Stimulated activated CD8-positive, alpha-beta memory T cell treated with anti-CD3 and anti-CD28 coated beads, Interleukin-12 subunit alpha, Interleukin-12 subunit beta, amount 100 ng/mL, for 24 hours (primary cell): ENCODE measurements at regions not wholly inside any gene's neighbourhood (a gene's known extent, or its start where the extent isn't known, plus 50 kb on each side); places are given as distances from the start of the nearest gene placed in this dataset.
"Not testable (repeated sequence)": the region's sequence is repeated elsewhere in the genome, so short reads cannot be mapped to it uniquely, and the experiment has no call there.

Source experiments
- DNase-seq: peaks from one replicate; pipeline ENCODE4 v3.0.0-alpha.2; 2020; ENCODE audit errors: extremely low read depth

DNA sequence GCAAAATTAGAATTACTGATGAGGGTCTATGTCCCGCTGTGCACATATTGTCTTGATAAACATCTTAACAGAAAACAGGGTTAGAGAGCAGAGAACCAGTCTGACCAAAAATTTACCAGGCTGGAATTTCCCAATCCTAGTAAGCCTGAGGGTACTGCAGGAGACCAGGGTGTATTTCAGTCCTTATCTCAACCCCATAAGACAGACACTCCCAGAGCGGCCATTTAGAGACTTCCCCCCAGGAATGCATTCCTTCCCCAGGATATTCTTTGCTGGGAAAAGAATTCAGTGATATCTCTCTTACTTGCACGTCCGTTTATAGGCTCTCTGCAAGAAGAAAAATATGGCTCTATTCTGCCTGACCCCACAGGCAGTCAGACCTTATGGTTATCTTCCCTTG, 101.4 kb upstream of the FAM3C start:
- not testable (repeated sequence) for DNase-seq

DNA sequence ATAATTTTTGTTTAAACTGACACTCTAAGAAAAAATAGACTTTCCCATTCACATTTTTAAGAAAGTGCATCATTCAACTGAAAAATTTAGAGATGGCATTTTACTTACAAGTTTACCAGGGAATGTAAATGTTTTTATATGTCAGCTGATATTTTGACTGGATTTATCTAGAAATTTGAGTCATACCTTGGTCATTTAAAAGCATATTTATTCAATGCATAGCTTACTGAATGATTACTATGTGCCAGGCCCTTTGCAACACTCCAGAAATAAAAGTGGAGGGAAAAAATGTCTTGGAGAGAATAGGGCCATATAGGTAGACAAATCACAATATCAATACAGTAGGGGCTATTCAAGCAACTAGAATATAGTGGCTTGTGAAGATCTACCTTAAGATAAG, 98.4 kb upstream of the FAM3C start:
- no peak for DNase-seq

DNA sequence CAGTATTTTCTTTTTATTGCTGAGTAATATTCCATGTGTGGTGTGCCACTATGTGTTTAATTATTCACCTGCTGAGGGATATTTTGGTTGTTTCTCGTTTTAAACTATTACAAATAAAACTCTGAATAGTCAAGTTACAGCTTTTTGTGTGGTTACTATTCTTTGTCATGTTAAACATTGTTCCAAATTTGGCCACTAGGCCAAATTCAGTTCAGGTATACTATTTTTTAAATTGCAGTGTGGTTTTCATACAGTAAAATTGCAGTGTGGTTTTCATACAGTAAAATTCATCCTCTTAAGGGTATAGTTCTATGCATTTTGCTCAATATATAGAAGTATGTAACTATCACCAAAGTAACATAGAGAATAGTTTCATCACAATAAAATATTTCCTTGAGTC, 97.4 kb upstream of the FAM3C start:
- no peak for DNase-seq

DNA sequence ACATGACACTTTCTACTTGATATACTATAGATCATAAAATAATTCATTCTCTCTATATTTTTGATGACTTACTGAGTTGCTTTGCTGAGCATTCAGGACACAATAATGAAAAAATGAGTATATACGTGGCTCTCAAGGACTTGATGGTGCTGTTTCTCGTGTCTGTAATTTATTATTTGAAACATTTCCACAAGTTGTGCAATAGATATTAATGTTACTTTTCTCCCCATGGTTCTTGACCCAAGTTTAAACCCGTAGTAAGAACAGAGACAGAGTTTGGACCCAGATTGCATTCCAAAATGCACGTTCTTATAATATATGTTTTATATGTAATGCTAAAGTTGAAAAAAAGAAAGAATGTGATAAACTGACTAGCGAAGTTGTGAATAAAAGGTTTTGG, 94.2 kb upstream of the FAM3C start:
- no peak for DNase-seq

DNA sequence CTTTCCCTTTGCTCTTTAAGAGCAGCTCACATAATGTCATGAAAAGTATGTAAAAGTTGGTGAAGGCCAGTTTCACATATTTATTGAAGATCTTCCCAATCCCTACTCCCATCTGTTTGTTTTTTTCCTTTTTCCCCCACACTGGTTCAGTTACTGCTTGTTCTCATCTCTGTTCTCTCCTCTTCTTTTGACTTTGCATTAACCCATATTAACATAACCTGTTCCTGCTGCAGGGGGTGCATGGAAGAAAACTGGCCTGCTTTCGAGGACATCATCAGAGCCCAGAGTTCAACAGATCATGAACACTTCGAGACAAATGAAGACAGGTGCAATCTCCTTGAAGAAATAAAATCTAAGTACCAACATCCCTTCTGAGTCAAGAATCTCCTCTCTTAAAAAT, 93.3 kb upstream of the FAM3C start:
- DNase-seq = no peak

DNA sequence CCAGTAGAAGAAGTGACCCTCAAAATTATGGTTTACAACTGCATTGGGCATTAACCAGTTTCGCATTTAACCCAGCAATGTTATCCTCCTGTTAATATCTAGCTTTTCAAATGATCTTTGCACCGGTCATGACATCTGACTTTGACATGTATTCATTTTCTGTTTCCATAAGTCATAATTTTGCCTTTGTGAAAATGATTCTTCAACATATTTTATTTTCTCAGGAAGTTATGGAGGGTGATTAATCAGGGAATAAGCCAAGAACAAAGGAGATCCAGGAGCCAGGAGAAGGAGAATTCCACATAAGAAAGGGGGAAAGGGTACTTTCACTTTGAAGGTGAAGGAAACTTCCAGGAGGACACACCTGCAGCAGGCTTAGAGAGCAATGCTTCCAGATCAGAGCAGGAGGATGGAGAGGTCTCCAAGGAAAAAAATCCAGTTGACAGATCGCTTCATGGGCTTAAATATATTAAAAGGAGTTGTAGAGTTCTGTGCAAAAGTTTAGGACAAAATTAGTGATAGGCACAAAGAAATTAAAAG, 92.1 kb upstream of the FAM3C start:
- DNase-seq = no peak

DNA sequence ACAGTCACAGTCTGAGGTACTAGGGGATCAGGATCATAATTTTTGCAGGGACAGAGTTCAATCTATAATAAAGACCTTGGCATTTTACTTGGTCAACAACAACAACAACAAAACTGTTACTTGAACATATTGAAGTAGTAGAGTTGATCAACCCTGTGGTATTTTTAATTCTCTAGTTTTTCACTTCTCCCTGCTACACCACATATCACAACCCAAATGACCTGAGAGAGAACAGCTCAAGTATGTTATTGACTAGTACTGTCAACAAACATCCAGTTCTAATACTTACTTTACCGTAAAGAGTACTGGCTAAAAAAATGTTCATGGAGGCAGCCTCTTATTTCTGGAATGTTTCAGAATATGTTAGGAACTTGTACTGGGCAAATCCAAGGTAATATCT, 90.5 kb upstream of the FAM3C start:
- no peak for DNase-seq

DNA sequence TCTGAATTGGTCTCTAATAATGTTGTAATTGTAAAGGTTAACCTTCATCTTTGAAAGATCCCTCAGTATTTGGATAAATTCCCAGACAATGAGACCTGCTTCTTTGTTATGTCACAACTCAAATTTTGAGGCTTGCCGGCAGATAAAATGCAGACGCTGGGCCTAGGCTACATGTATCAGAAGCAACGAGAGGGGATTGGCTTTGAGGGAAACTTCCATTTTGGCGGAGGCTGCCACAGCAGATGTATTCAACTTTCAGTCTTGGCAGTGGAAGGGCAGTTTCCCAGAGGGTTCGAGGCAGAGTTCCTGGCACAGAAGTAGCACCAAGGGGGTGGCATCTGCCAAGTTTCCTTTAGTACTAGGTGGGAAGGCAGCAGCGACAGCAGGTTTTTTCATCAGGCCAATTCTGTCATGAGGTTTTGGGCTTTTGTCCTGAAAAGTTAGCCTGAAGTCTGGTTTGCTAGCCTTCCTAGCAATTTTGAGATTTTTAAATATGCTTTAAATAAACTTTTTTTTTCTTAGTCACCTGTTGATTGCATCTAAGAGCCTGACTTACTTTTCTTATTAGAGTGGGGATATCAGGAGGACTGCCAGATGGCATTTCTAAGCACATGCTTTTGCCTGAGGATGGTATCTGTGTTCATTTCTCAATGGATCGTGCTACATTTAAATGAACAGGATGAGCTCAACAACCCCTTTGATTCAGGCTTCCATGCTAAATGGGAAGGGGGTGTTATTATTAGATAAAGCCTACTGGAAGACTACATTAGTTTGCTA, 89.5 kb upstream of the FAM3C start:
- DNase-seq = no peak

DNA sequence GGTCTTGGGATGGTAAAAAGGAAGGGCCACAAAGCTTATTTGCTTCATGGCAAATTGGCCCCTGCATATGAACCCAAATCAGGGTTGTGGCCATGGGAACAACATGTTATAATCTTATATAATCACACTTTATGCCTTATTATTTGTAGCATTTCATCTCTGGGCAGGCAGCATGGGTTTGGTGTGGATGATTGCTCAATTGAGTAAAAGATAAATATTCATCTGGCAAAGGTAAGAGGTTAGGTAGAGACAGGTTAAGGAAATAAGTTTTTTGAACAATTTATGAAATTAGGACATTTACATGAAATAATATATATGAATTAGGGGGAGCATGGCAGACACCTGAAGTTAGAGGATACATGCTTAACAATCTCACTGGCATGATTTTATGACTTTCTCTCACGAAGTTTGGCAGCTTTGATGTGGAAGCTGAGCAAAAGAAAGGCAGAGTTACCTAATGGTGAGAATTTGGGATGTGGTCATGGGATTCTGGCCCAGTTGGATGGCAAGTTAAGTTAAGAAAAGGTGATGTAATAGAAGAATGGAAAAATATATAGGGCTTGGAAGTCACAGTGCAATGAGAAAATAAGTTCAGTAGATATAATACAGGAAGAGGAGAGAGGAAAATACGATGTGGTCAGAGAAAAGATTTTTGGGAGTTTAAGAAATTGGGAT, 88.1 kb upstream of the FAM3C start:
- no peak for DNase-seq

DNA sequence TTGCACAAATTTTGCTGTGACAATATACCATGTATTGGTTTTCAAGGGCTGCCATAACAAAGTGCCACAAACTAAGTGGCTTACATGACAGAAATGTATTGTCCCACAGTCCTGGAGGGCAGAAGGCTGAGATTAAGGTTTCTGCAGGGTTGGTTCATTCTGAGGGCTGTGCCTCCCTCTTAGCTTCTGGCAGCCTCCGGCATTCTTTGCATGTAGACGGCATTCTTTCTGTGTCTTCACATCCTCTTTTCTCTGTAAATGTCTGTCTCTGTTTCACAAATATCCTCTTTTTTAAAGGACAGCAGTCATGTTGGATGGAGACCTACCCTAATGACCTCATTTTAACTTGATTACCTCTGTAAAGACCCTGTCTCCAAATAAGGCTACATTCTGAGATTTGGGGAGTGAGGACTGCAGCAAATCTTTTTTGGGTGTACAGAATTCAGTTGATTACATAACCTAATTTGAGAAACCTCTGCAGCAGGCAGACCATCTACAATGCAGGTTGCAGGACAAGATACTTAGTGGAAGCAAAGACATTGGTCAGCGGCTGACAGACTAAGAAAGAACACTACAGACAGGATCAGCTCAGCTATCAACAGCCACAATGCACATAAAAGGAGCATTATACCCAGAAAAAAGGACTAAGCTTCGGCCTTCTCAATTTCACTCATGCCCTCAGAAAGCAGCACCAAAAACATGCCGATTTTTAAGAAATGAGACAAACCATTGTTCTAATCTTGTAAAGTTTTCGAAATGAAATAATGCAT, 84.6 kb upstream of the FAM3C start:
- DNase-seq = no peak

DNA sequence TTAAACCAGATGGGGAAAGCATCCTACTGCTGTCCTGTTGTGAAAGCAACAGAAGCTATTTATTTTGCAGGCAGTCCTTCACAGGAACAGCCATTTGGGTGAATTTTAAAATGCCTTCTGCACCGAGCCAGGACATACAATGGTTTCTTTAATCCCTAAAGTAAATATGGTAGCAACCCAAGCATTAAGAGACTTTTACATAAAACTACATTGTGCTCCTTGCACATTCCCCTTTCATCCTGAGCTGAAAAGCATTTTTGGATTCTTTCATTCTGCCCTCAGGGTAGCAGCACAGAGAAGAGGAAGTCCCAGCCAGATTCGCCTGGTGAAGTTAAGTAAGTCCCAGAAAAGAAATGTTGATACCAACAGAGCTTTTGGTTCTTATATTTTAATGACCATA, 84.0 kb upstream of the FAM3C start:
- DNase-seq = no peak

DNA sequence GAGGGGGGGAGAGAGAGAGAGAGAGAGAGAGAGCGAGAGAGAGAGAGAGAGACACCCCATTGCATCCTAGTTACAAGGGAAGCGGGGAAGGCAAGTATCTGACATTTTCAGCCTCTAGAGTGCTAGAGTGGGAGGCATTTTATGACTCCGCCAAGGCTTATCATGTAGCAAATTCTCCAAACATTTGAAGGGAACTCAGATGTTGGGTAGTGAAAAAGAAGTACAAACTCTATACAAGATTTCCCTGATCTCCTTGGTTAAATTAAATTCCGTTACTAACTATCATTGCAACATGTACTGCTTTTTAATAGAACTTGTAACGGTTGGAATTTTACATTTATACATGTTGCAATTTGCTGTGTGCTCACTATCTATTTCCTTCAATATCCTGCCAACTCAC, 83.4 kb upstream of the FAM3C start:
- DNase-seq = no peak

DNA sequence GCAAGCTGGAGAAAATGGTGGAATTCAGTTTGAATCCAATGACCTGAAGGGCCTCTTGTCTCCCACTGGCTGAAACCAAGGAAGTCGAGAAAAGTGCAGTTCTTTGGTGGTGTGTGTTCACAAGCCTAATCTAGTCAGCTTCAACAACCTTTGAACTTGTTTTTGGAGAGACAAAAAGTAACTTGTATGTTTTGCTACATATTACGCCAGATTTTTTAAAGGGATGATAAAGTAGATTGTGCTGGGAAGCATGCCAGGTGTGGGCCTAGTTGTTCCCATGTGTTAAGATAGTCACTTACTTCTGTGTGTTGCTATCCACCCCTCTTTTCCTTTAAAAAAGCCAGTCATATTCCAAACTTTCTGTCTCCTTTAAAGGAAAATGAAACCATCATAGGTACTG, 79.7 kb upstream of the FAM3C start:
- DNase-seq = no peak

DNA sequence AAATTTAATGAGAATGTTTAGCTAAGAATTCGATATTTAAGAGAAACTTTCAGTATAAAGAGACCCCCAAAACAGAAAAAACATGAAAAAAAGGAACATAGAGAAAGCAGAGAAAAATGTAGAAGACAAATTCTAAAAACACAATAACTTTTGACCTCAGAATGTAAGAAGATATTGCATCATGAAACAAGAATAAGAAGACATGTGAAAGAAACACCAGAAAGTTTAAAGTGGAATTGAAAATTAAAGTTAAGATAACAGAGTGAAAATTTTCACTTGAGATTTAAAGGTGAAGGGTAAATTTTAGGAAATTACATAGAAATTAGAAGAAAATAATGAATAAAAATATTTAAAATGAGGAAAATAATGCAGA, 78.2 kb upstream of the FAM3C start:
- DNase-seq = no peak

DNA sequence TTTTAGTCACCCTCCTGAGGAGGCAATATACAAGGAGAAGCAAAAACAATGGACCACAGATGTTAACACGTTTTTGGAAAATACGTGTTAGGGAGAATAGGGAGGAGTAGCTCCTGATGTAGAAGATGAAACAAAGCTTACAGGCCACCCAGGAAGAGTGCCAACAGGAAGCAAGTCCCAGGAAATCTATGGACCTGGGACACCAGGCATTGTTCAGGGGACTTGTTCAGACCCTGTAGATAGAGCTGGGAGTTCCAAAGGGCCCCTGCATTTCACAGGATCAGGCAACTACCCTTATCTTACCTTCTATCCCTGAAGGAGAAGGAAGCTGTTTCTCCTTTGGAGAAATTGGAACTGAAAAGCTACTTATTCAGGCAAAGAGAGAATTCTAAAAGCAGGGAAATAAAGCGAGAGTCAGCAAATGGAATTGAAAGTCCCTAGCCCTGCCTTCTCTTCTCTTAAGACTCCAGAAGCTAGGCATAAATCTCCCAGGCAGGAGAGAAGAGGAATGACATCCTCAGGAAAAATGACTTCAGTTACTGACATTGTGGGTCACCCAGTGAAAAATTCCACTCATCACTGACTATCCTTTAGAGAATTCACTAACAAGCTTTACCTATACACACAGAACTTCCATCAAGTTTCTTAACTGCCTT, 77.7 kb upstream of the FAM3C start:
- no peak for DNase-seq

DNA sequence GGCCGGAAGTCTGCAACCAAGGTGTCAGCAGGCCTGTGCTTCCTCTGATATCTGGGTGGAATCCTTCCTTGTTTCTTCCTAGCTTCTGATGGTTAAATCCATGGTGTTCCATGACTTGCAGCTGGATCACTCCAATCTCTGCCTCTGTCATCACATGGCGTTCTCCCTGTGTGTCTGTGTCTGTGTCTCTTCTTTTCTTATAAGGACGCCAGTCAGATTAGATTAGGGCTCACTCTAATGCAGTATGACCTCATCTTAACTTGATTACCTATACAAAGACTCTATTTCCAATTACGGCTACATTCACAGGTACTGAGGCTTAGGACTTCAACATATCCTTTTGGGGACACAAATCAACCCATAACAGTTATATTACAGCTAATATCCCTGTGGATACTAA, 70.3 kb upstream of the FAM3C start:
- no peak for DNase-seq

DNA sequence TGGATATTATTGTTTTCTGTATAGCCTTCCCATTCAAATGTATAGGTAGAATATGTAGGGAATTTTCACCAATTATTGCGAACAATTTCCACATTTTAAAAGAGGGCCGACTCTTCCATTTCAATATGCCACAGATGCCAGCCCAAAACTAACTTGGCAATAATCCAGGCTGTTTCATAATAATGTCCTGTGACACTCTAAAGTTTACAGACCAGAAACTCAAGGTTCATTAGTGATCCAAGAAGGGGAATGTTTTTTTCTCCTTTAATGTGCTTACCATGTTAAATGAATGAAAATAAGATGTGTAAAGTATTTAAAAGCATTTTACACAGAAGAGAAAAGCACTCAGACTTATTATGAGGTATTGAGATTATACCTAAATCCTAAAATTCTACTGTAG, 63.0 kb upstream of the FAM3C start:
- no peak for DNase-seq

DNA sequence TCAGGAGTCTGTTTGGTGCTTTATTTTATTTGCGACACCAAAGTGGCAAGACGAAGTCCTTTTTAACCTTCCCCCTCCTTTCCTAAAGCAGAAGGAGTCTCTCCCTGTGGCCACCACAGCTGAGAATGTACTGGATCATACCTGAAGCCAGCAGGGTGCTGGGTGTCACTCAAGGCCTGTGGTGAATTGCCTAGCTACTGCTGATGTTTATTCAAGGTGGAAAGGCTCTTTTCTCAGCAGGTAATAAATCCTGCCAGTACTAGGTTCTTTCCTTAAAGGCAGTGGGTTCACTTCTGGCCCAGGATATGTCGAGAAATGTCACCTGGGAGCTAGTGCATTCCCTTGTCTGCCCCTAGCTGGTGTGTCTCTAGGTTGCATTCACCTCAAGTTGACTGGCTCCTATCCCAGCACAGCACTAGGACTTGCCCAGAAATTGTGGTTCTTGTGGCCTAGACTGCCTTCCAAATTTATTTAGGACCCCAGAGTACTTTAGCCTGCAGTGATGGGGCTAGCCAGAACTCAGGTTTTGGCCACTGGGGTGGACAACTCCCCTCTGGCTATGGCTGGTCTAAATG, 60.8 kb upstream of the FAM3C start:
- no peak for DNase-seq

DNA sequence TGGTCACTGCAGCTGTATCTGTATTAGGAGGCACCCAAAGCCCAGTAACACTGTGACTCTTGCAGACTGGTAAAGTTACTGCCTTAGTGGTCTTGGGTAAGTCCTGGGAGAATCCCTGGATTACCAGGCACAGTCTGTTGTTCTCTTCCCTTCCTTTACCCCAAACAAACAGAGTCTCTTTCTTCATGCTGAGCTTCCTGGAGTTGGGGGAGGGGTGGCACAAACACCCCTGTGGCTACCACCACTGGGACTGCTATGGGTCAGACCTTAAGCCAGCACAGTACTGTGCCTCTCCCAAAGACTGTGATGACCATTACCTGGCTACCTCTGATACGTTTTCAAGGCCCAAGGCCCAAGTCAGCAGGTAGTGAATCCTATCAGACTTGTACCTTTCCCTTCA, 59.9 kb upstream of the FAM3C start:
- no peak for DNase-seq

DNA sequence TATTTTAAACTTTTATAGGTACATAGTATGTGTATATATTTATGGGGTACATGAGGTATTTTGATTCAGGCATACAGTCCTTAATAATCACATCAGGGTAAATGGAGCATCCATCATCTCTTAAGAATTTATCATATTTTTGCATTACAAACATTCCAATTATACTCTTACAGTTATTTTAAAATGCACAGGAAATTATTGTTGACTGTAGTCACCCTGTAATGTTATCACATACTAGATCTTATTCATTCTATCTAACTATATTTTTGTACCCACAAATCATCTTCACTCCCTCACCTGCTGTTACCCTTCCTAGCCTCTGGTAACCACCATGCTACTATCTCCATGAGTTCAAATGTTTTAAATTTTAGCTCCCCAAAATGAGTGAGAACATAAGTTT, 56.3 kb upstream of the FAM3C start:
- no peak for DNase-seq

DNA sequence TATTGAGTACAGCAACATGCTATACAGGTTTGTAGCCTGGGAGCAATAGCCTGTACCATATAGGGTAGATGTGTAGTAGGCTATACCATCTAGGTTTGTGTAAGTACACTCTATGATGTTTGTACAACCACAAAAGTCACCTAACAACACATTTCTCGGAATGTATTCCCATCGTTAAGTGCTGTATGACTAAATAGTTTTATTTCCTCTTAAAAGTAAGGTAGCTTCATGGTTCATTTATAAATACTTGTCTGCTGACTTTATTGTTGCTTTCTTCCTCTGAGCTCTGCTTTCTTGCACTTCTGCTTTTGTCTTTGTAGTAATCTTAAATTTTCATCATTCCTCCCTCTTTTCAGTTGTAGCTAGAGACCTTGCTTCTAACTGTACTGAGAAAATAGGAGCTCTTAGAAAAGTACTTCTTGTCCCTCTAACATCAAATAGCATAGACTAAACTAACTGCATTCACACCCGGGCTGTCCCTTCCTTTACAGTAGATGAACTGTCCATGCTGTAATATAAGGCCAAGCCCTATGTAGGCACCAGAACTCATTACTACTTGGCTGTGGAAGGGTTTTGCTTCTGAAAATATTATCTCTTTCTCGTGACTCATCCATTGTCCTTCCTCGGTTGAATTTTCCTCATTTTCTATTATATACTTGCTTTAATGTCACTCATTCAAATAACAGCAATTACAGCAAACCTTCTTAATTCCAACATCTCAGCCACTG, 55.4 kb upstream of the FAM3C start:
- DNase-seq = no peak
